HEK293 (cell line): ENCODE measurements at regions not wholly inside any gene's neighbourhood (a gene's known extent, or its start where the extent isn't known, plus 50 kb on each side); places are given as distances from the start of the nearest gene placed in this dataset.

ENCODE experiments used
- CTCF ChIA-PET: fragments of 350-600 bp; formaldehyde crosslinking; extraction: SDS; loops from one replicate; lab custom pipeline; 2021; ENCODE audit warnings: antibody characterized with exemption; lab: Yijun Ruan, JAX
- POLR2A ChIA-PET: fragments of 300-600 bp; formaldehyde crosslinking; extraction: SDS; loops from one replicate; lab custom pipeline; 2020; ENCODE audit warnings: antibody characterized with exemption, inconsistent platforms; lab: Yijun Ruan, JAX
- H3K27ac ChIP-seq: fragments of 200-500 bp; sonication (Bioruptor generic); 2 replicates; pipeline ENCODE4 v1.5.1; 2014; ENCODE audit warnings: low read depth, low read length, control low read depth, inconsistent platforms; ENCODE audit errors: extremely low read depth
- H3K36me3 ChIP-seq, 2 experiments: fragments of 200-500 bp in 1 of 2; sonication (Bioruptor generic) in 1 of 2; 1 replicate in 1 of 2; 2 replicates in 1 of 2; pipeline ENCODE4 v1.5.1; 2014 to 2017; ENCODE audit warnings: inconsistent platforms in 2 of 2, low read length in 2 of 2; ENCODE audit not compliant: control insufficient read depth in 2 of 2, insufficient read depth in 1 of 2
- H3K4me1 ChIP-seq: fragments of 200-500 bp; sonication (Bioruptor generic); 2 replicates; pipeline ENCODE4 v1.5.1; 2014; ENCODE audit warnings: mild to moderate bottlenecking, low read length, inconsistent platforms; ENCODE audit not compliant: control insufficient read depth, insufficient read depth
- H3K4me3 ChIP-seq: 2 replicates; pipeline ENCODE4 v1.5.1; 2011; ENCODE audit warnings: low read depth, mild to moderate bottlenecking, control low read depth, low read length, moderate library complexity
- H3K9me3 ChIP-seq: fragments of 200-500 bp; sonication (Bioruptor generic); 2 replicates; pipeline ENCODE4 v1.5.1; 2014; ENCODE audit warnings: low read depth, low read length, inconsistent platforms; ENCODE audit not compliant: control insufficient read depth, insufficient read depth
- ZBTB10 ChIP-seq: fragments of 450-650 bp; formaldehyde crosslinking; IDR thresholded peaks from 2 replicates; pipeline ENCODE4 v1.5.1; 2016; ENCODE audit warnings: missing biosample characterization, missing genetic modification characterization
- ZBTB6 ChIP-seq: fragments of 450-650 bp; formaldehyde crosslinking; IDR thresholded peaks from 2 replicates; pipeline ENCODE4 v1.5.1; 2017; ENCODE audit warnings: missing biosample characterization, missing genetic modification characterization
- ZFP3 ChIP-seq: fragments of 450-650 bp; formaldehyde crosslinking; IDR thresholded peaks from 2 replicates; pipeline ENCODE4 v1.5.1; 2016; ENCODE audit warnings: low read depth, missing biosample characterization, missing genetic modification characterization
- ZFP37 ChIP-seq: fragments of 450-650 bp; formaldehyde crosslinking; IDR thresholded peaks from 2 replicates; pipeline ENCODE4 v1.5.1; 2016; ENCODE audit warnings: missing biosample characterization, missing genetic modification characterization
- ZNF114 ChIP-seq: fragments of 450-650 bp; formaldehyde crosslinking; IDR thresholded peaks from 2 replicates; pipeline ENCODE4 v1.5.0; 2017; ENCODE audit warnings: missing biosample characterization, missing genetic modification characterization
- ZNF146 ChIP-seq: fragments of 450-650 bp; formaldehyde crosslinking; IDR thresholded peaks from 2 replicates; pipeline ENCODE4 v1.5.1; 2016; ENCODE audit warnings: missing biosample characterization, missing genetic modification characterization
- ZNF26 ChIP-seq: fragments of 450-650 bp; formaldehyde crosslinking; IDR thresholded peaks from 2 replicates; pipeline ENCODE4 v1.5.1; 2016; ENCODE audit warnings: missing biosample characterization, missing genetic modification characterization
- ZNF324 ChIP-seq: fragments of 450-650 bp; formaldehyde crosslinking; IDR thresholded peaks from 2 replicates; pipeline ENCODE4 v1.5.1; 2016; ENCODE audit warnings: missing biosample characterization, missing genetic modification characterization
- ZNF366 ChIP-seq: fragments of 450-650 bp; formaldehyde crosslinking; conservative IDR thresholded peaks from 2 replicates; pipeline ENCODE4 v1.5.1; 2016; ENCODE audit warnings: missing biosample characterization, missing genetic modification characterization
- ZNF37A ChIP-seq: fragments of 450-650 bp; IDR thresholded peaks from 2 replicates; pipeline ENCODE4 v1.5.1; 2018; ENCODE audit warnings: missing biosample characterization, missing genetic modification characterization
- ZNF488 ChIP-seq: fragments of 450-650 bp; formaldehyde crosslinking; IDR thresholded peaks from 2 replicates; pipeline ENCODE4 v1.5.1; 2016; ENCODE audit warnings: missing biosample characterization, missing genetic modification characterization
- ZNF645 ChIP-seq: fragments of 450-650 bp; formaldehyde crosslinking; IDR thresholded peaks from 2 replicates; pipeline ENCODE4; 2016; ENCODE audit warnings: missing biosample characterization, missing genetic modification characterization
- ZNF843 ChIP-seq: fragments of 450-650 bp; formaldehyde crosslinking; IDR thresholded peaks from 2 replicates; pipeline ENCODE4 v1.5.1; 2016; ENCODE audit warnings: missing biosample characterization, missing genetic modification characterization

GRCh38 chr16:86450691-86451090 lies 59.6 kb upstream of the FOXF1 start:
- H3K36me3 ChIP-seq, result no peaks in the 10 kb centered on the region
- CTCF ChIA-PET, result interaction anchor here (0.7 kb wide), 1 partner anchor 796 kb away, joined by 3 read pairs; no protein-coding TSS in a partner anchor
- TF ChIP-seq ZFP3 (no peak), ZNF37A (tag by site-specific recombination) (peak; percentile 94)
- TF ChIP-seq, all 188 proteins: peak for 1
- POLR2A ChIA-PET, result no interaction called here
- Histone ChIP-seq H3K9me3 (no peaks in the 10 kb centered on the region), H3K27ac (no peak overlapping the region), H3K4me1 (no peaks in the 10 kb centered on the region), H3K4me3 (no peak overlapping the region)

- ChIA-PET CTCF (no interaction called here), POLR2A (no interaction called here)
- H3K9me3 ChIP-seq, result no peaks in the 10 kb centered on the region
These were observed 57.9 kb upstream of the FOXF1 start for GRCh38 chr16:86452451-86452850.

More at GRCh38 chr16:86452451-86452850, 57.9 kb upstream of the FOXF1 start:
- TF ChIP-seq ZBTB6 (no peak), ZNF324 (tag by site-specific recombination) (no peak), ZNF146 (tag by site-specific recombination) (no peak), ZNF843 (tag by site-specific recombination) (no peak), ZBTB10 (no peak), ZNF488 (tag by site-specific recombination) (no peak), ZNF114 (tag by site-specific recombination) (no peak), ZNF366 (tag by site-specific recombination) (no peak), ZNF645 (no peak), ZNF26 (tag by site-specific recombination) (no peak), ZFP37 (tag by site-specific recombination) (no peak)
- TF ChIP-seq, all 188 proteins: peak for 0
- no peak overlapping the region for H3K4me3 ChIP-seq
- H3K36me3 ChIP-seq, result no peaks in the 10 kb centered on the region
- no peaks in the 10 kb centered on the region for H3K4me1 ChIP-seq
- H3K27ac ChIP-seq, result no peak overlapping the region
